SK-N-SH treated with all-trans-retinoic acid at 6 μM for 48 hours (cell line): ENCODE measurements at regions not wholly inside any gene's neighbourhood (a gene's known extent, or its start where the extent isn't known, plus 50 kb on each side); places are given as distances from the start of the nearest gene placed in this dataset.

ENCODE experiments used
- ATAC-seq: fragments of 200-7000 bp; cut with Tn5 transposase; 3 replicates; pipeline ENCODE4 v1.9.1; 2020; ENCODE audit warnings: mild to moderate bottlenecking, moderate library complexity
- ARNTL ChIP-seq: fragments of 450-650 bp; formaldehyde crosslinking; IDR thresholded peaks from 2 replicates; pipeline ENCODE4 v1.5.0; 2020; ENCODE audit warnings: low read depth, mild to moderate bottlenecking, moderate library complexity, borderline replicate concordance
- BACH2 ChIP-seq: fragments of 250-450 bp; sonication (Bioruptor Pico); IDR thresholded peaks from 2 replicates; pipeline ENCODE4 v1.9.0; 2021; ENCODE audit warnings: mild to moderate bottlenecking, borderline replicate concordance
- ESRRG ChIP-seq: fragments of 250-450 bp; sonication (Bioruptor Pico); IDR thresholded peaks from 2 replicates; pipeline ENCODE4 v1.6.1; 2021; ENCODE audit warnings: mild to moderate bottlenecking
- ISL1 ChIP-seq: fragments of 250-450 bp; sonication (Bioruptor Pico); IDR thresholded peaks from 2 replicates; pipeline ENCODE4 v2.1.2; 2022; ENCODE audit warnings: mild to moderate bottlenecking, moderate library complexity
- OSR1 ChIP-seq: fragments of 250-450 bp; sonication (Bioruptor Pico); IDR thresholded peaks from 2 replicates; pipeline ENCODE4 v1.8.0; 2022; ENCODE audit warnings: moderate library complexity, mild to moderate bottlenecking, inconsistent platforms
- PATZ1 ChIP-seq: fragments of 250-450 bp; sonication (Bioruptor Pico); IDR thresholded peaks from 2 replicates; pipeline ENCODE4 v1.8.0; 2020; ENCODE audit warnings: mild to moderate bottlenecking, moderate library complexity, borderline replicate concordance
- PPARA ChIP-seq: fragments of 250-450 bp; sonication (Bioruptor Pico); IDR thresholded peaks from 2 replicates; pipeline ENCODE4 v1.5.0; 2020; ENCODE audit warnings: mild to moderate bottlenecking, borderline replicate concordance
- RARB ChIP-seq: fragments of 250-450 bp; sonication (Bioruptor Pico); IDR thresholded peaks from 2 replicates; pipeline ENCODE4 v1.8.0; 2021; ENCODE audit warnings: mild to moderate bottlenecking, moderate library complexity
- TCF4 ChIP-seq: fragments of 250-450 bp; sonication (Bioruptor Pico); IDR thresholded peaks from 2 replicates; pipeline ENCODE4 v1.8.0; 2021; ENCODE audit warnings: mild to moderate bottlenecking, moderate library complexity, borderline replicate concordance
- TOX ChIP-seq: fragments of 250-450 bp; sonication (Bioruptor Pico); IDR thresholded peaks from 2 replicates; pipeline ENCODE4 v1.8.0; 2021; ENCODE audit warnings: mild to moderate bottlenecking, moderate library complexity, borderline replicate concordance
- TSHZ2 ChIP-seq: fragments of 250-450 bp; sonication (Bioruptor Pico); IDR thresholded peaks from 2 replicates; pipeline ENCODE4 v1.5.0; 2020; ENCODE audit warnings: mild to moderate bottlenecking, moderate library complexity
- ZC3H10 ChIP-seq: fragments of 250-450 bp; sonication (Bioruptor Pico); IDR thresholded peaks from 2 replicates; pipeline ENCODE4 v1.5.1; 2021; ENCODE audit warnings: mild to moderate bottlenecking, moderate library complexity
- ZFP3 ChIP-seq: fragments of 250-450 bp; sonication (Bioruptor Pico); IDR thresholded peaks from 2 replicates; pipeline ENCODE4 v1.5.0; 2020; ENCODE audit warnings: mild to moderate bottlenecking, moderate library complexity
- ZFP30 ChIP-seq: fragments of 450-650 bp; formaldehyde crosslinking; IDR thresholded peaks from 2 replicates; pipeline ENCODE4 v1.5.0; 2022; ENCODE audit warnings: mild to moderate bottlenecking, moderate library complexity
- ZNF565 ChIP-seq: fragments of 450-650 bp; formaldehyde crosslinking; conservative IDR thresholded peaks from 2 replicates; pipeline ENCODE4 v1.5.0; 2020; ENCODE audit warnings: low read depth, mild to moderate bottlenecking, moderate library complexity
- ZNF70 ChIP-seq: fragments of 450-650 bp; formaldehyde crosslinking; IDR thresholded peaks from 2 replicates; pipeline ENCODE4 v1.5.0; 2020; ENCODE audit warnings: mild to moderate bottlenecking, moderate library complexity
- TF ChIP-seq, protein P1 (sequence below): fragments of 250-450 bp; sonication (Bioruptor Pico); IDR thresholded peaks from 2 replicates; pipeline ENCODE4 v1.5.1; 2020; ENCODE audit warnings: low read depth, mild to moderate bottlenecking, moderate library complexity
- TF ChIP-seq, protein P2 (sequence below): fragments of 250-450 bp; sonication (Bioruptor Pico); IDR thresholded peaks from 2 replicates; pipeline ENCODE4 v1.8.0; 2021; ENCODE audit warnings: low read depth, mild to moderate bottlenecking, moderate library complexity, borderline replicate concordance

- no peak for TF ChIP-seq TSHZ2 (CRISPR knock-in tag)
- no peak for TF ChIP-seq PATZ1 (CRISPR knock-in tag)
- no peak for TF ChIP-seq ISL1 (CRISPR knock-in tag)
- TF ChIP-seq ZNF565 (CRISPR knock-in tag): no peak
- no peak for TF ChIP-seq PPARA (CRISPR knock-in tag)
- no peak for TF ChIP-seq BACH2 (CRISPR knock-in tag)
- no peak for TF ChIP-seq ZC3H10 (CRISPR knock-in tag)
- TF ChIP-seq ARNTL (CRISPR knock-in tag): no peak
- TF ChIP-seq OSR1 (CRISPR knock-in tag): no peak
- no peak for TF ChIP-seq RARB
Measured at GRCh38 chr18:3350566-3351527, 88.9 kb downstream of the MYL12B start (continued).

DNA sequence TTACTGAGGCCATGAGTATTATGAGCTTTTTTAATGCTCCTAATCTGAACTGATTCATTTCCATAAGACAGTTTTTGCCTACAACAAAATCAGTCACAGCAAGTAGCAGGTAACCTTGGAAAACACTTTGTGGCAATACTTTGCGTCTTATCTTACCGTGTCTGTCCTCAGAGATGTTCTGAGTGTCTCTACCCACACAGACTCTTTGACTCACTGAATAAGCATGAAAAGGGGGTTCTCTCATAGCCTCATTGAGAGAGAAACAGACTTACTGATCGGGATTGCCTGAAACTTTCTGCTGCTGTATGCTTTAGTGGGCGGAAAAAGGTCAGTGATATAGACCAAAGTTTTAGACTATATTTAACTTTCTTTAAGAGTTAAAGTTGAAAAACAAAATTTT, 92.6 kb downstream of the MYL12B start:
- TF ChIP-seq PATZ1 (CRISPR knock-in tag): no peak
- TF ChIP-seq, all 23 proteins: peak for 0
- no peak for ATAC-seq

- TF ChIP-seq ZC3H10 (CRISPR knock-in tag): no peak
- TF ChIP-seq TOX: no peak
- no peak for TF ChIP-seq ZNF565 (CRISPR knock-in tag)
- TF ChIP-seq OSR1 (CRISPR knock-in tag): no peak
- TF ChIP-seq, protein P1, sequence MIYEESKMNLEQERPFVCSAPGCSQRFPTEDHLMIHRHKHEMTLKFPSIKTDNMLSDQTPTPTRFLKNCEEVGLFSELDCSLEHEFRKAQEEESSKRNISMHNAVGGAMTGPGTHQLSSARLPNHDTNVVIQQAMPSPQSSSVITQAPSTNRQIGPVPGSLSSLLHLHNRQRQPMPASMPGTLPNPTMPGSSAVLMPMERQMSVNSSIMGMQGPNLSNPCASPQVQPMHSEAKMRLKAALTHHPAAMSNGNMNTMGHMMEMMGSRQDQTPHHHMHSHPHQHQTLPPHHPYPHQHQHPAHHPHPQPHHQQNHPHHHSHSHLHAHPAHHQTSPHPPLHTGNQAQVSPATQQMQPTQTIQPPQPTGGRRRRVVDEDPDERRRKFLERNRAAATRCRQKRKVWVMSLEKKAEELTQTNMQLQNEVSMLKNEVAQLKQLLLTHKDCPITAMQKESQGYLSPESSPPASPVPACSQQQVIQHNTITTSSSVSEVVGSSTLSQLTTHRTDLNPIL (CRISPR knock-in tag): no peak
- no peak for TF ChIP-seq RARB
- TF ChIP-seq TCF4 (CRISPR knock-in tag): no peak
- TF ChIP-seq ISL1 (CRISPR knock-in tag): no peak
- no peak for TF ChIP-seq ZNF70 (CRISPR knock-in tag)
- TF ChIP-seq ZFP3 (CRISPR knock-in tag): no peak
- TF ChIP-seq ZFP30 (CRISPR knock-in tag): no peak
- TF ChIP-seq TSHZ2 (CRISPR knock-in tag): no peak
- TF ChIP-seq ESRRG: no peak
- TF ChIP-seq, protein P2, sequence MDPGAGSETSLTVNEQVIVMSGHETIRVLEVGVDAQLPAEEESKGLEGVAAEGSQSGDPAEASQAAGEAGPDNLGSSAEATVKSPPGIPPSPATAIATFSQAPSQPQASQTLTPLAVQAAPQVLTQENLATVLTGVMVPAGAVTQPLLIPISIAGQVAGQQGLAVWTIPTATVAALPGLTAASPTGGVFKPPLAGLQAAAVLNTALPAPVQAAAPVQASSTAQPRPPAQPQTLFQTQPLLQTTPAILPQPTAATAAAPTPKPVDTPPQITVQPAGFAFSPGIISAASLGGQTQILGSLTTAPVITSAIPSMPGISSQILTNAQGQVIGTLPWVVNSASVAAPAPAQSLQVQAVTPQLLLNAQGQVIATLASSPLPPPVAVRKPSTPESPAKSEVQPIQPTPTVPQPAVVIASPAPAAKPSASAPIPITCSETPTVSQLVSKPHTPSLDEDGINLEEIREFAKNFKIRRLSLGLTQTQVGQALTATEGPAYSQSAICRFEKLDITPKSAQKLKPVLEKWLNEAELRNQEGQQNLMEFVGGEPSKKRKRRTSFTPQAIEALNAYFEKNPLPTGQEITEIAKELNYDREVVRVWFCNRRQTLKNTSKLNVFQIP (CRISPR knock-in tag): no peak
- TF ChIP-seq ARNTL (CRISPR knock-in tag): no peak
- TF ChIP-seq, all 23 proteins: peak for 0
- no peak for ATAC-seq
Measured at GRCh38 chr18:3356614-3357013, 93.4 kb upstream of the TGIF1 start.
